GM12865 (cell line): ENCODE measurements at regions not wholly inside any gene's neighbourhood (a gene's known extent, or its start where the extent isn't known, plus 50 kb on each side); places are given as distances from the start of the nearest gene placed in this dataset.

Experiments
- DNase-seq: peaks from one replicate; pipeline ENCODE4 v3.0.0; 2010; ENCODE audit warnings: low read depth
- H3K4me3 ChIP-seq: 2 replicates; pipeline ENCODE4 v1.5.1; 2011; ENCODE audit warnings: mild to moderate bottlenecking, low read depth, low read length, control low read depth
- CTCF ChIP-seq: IDR thresholded peaks from 2 replicates; pipeline ENCODE4 v1.5.1; 2011; ENCODE audit warnings: low read length, control low read depth, low read depth, inconsistent platforms; ENCODE audit not compliant: insufficient read depth; ENCODE audit errors: missing control alignments

GRCh38 chr3:8077126-8077525 lies 424.5 kb upstream of the LMCD1 start:
- no peak overlapping the region for H3K4me3 ChIP-seq
- TF ChIP-seq CTCF = no peak
- no peak for DNase-seq

GRCh38 chr3:8080464-8080863 lies 421.2 kb upstream of the LMCD1 start:
- TF ChIP-seq CTCF = no peak
- H3K4me3 ChIP-seq = no peak overlapping the region
- DNase-seq = no peak

GRCh38 chr3:8085498-8085897 lies 416.1 kb upstream of the LMCD1 start:
- no peak for TF ChIP-seq CTCF
- DNase-seq = no peak
- no peak overlapping the region for H3K4me3 ChIP-seq

- TF ChIP-seq CTCF = no peak
- no peak for DNase-seq
- H3K4me3 ChIP-seq = no peak overlapping the region
These were observed 413.7 kb upstream of the LMCD1 start for GRCh38 chr3:8087951-8088350.

GRCh38 chr3:8094415-8094814 lies 407.2 kb upstream of the LMCD1 start:
- no peak for DNase-seq
- no peak for TF ChIP-seq CTCF
- H3K4me3 ChIP-seq = no peak overlapping the region

GRCh38 chr3:8095724-8096123 lies 405.9 kb upstream of the LMCD1 start:
- TF ChIP-seq CTCF = no peak
- no peak for DNase-seq
- no peak overlapping the region for H3K4me3 ChIP-seq

- no peak for TF ChIP-seq CTCF
- H3K4me3 ChIP-seq = no peak overlapping the region
- DNase-seq = no peak
These were observed 403.9 kb upstream of the LMCD1 start for GRCh38 chr3:8097690-8098089.
